HG03108 (cell line): ENCODE measurements at regions not wholly inside any gene's neighbourhood (a gene's known extent, or its start where the extent isn't known, plus 50 kb on each side); places are given as distances from the start of the nearest gene placed in this dataset.

Experiments
- ATAC-seq: cut with Tn5 transposase; IDR thresholded peaks from one replicate; pipeline ENCODE4 v1.9.1; 2021; ENCODE audit warnings: moderate library complexity; ENCODE audit not compliant: unreplicated experiment

- ATAC-seq: no peak
Measured at GRCh38 chr3:107008213-107008612, 369.0 kb upstream of the CCDC54 start.

- no peak for ATAC-seq
Measured at GRCh38 chr3:107013641-107014040, 363.6 kb upstream of the CCDC54 start.

- no peak for ATAC-seq
Measured at GRCh38 chr3:107024551-107025026, 352.6 kb upstream of the CCDC54 start.

- no peak for ATAC-seq
Measured at GRCh38 chr3:107025961-107026360, 351.3 kb upstream of the CCDC54 start.

GRCh38 chr3:107028086-107028485 is 349.2 kb upstream of the CCDC54 start:
- no peak for ATAC-seq

GRCh38 chr3:107028626-107029025 is 348.6 kb upstream of the CCDC54 start:
- no peak for ATAC-seq

- no peak for ATAC-seq
Measured at GRCh38 chr3:107032111-107032510, 345.1 kb upstream of the CCDC54 start.

GRCh38 chr3:107034142-107034541 is 343.1 kb upstream of the CCDC54 start:
- ATAC-seq: no peak

- ATAC-seq: no peak
Measured at GRCh38 chr3:107035176-107035575, 342.1 kb upstream of the CCDC54 start.

- no peak for ATAC-seq
Measured at GRCh38 chr3:107044677-107045076, 332.6 kb upstream of the CCDC54 start.

GRCh38 chr3:107045791-107046190 is 331.4 kb upstream of the CCDC54 start:
- no peak for ATAC-seq

GRCh38 chr3:107055181-107055942 is 321.9 kb upstream of the CCDC54 start:
- no peak for ATAC-seq

- no peak for ATAC-seq
Measured at GRCh38 chr3:107061466-107061865, 315.8 kb upstream of the CCDC54 start.

- no peak for ATAC-seq
Measured at GRCh38 chr3:107062310-107062709, 314.9 kb upstream of the CCDC54 start.

GRCh38 chr3:107062787-107063186 is 314.5 kb upstream of the CCDC54 start:
- ATAC-seq: no peak

GRCh38 chr3:107063351-107063750 is 313.9 kb upstream of the CCDC54 start:
- no peak for ATAC-seq

- ATAC-seq: peak; percentile 90
Measured at GRCh38 chr3:107064405-107065060, 312.7 kb upstream of the CCDC54 start.

- ATAC-seq: no peak
Measured at GRCh38 chr3:107065094-107065861, 312.0 kb upstream of the CCDC54 start.

GRCh38 chr3:107067421-107067820 is 309.8 kb upstream of the CCDC54 start:
- ATAC-seq: no peak

GRCh38 chr3:107068980-107069379 is 308.3 kb upstream of the CCDC54 start:
- ATAC-seq: no peak

GRCh38 chr3:107076946-107077345 is 300.3 kb upstream of the CCDC54 start:
- ATAC-seq: no peak

- ATAC-seq: no peak
Measured at GRCh38 chr3:107077391-107077790, 299.8 kb upstream of the CCDC54 start.
